Islet precursor cell (in vitro differentiated cells): ENCODE measurements at regions not wholly inside any gene's neighbourhood (a gene's known extent, or its start where the extent isn't known, plus 50 kb on each side); places are given as distances from the start of the nearest gene placed in this dataset.
"Not testable (repeated sequence)": the region's sequence is repeated elsewhere in the genome, so short reads cannot be mapped to it uniquely, and the experiment has no call there.

ENCODE experiments used
- DNase-seq: peaks from one replicate; pipeline ENCODE4 v3.0.0-alpha.2; 2018

DNA sequence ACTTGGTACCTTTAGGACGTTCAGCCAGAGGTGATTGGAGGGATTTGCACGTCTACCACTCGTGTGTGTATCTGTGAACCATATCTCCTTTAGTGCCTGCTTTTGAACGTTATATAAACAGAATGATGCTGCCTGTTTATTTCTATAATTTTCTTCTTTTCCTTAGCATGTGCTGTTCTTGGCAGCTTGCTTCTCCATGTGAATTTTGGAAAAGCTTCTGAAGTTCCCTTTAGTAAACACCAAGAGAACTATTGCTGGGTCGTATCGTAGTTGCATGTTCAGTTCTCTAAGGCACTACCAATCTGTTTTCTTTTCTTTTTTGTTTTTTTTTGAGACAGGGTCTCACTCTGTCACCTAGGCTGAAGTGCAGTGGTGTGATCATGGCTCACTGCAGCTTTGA, 73.8 kb upstream of the FANCC start:
- not testable (repeated sequence) for DNase-seq

DNA sequence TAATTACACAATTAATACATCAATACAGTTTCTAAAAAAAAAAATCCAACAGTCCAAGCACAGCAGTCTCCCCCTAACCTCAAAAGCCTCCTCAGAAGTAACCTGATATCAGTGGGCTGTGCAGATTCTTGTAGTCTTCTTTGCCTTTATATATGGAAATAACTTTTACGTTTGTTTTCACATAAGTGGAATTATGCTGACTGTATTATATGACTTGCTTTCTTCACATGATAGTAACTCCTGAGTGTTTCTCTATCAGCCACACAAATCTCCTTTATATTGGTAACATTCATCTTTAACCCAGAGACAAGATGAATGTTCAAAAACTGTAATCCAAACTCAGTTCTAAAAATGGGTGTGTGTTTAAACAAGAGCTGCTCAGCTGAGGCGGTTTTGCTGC, 71.9 kb upstream of the FANCC start:
- no peak for DNase-seq

DNA sequence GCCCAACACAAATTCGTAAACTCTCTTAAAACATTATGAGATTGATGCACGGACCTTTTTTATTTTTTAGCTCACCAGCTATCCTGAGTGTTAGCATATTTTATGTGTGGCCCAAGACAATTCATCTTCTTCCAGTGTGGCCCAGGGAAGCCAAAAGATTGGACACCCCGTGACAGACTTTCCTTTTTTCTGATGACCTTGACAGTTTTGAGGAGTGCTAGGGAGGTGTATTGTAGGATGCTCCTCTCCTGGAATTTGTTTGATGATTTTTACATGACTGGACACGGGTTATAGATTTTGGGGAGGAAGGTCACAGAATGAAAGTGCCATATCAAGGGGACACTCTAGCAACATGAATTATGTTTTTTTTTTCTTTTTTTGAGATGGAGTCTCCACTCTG, 69.3 kb upstream of the FANCC start:
- DNase-seq = no peak

DNA sequence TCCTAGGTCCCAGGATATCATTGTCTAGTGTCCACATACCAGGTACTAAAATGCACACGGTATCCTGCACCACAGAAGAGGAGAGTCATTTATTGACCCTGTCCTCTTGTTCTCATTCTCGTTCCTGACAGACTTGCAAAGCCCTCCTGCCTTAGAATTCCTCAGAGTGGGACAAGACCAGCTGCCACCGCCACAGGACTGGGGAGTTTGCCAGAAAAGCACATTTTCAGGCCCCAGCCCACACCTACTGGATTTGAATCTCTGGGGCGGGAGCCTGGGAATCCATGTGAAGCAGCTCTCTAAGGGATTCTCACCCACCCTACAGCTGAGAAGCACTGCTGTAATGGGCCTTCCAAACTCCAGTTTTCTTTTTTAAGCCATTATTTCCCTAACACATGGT, 68.0 kb upstream of the FANCC start:
- no peak for DNase-seq

DNA sequence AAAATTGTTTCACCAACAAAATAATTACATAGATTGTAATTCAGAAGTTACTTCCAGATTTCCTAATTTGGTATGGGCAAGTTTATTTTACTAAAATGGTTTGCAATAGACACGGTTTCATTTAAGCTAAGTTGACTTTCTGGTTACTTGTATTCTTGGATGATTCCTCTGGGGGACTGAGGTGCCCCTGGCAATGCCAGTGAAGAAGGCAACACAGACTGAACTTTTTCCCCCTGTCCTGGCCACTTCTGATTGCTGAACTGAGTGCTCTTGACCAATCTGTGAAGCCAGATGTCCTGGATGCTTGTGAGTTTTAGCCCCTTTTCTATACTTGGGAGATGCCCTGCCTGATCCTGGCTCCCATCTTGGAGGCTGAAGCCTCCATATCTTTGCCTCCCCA, 66.3 kb upstream of the FANCC start:
- no peak for DNase-seq

DNA sequence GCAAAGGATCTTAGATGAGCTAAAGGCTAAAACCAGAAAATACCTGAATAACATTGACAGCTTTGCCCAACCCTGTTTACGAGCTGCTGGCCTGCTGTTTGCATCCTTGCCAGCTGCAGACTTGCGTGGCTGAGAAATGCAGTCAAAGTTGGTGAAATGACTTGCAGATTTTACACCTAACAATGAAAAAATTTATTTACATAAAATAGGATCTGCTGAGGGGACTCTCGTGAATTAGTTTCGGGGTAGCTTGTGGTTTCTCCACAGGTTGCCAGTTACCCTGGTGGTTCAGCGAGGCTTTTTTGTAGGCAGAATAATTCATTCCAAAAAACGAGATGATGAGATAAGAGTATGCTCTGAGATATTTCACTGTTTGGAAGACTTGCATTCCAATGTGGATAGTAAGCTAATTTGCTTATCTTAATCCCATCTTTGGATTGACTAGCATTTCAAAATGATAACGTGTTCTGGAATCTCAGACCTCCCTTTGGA, 65.7 kb upstream of the FANCC start:
- peak; percentile 79 for DNase-seq

DNA sequence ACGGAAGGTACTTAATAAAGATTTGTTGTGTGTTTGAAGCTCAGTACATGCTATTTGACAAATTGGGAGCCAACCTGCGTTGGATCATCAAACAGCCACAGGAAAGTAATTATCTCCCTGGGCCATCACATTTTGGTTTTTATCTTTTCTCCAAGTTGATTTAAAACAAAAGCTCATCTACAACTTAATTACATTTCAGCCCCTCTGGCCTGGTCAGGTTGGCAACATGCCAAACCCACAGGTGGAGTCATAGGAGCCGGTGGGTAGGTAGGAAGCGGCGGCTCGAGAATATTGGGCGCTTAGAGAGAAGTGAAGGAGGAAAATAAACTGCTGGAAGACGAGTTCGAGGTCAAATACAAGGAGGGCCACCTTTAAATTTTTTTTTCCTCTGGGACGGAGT, 64.9 kb upstream of the FANCC start:
- DNase-seq = no peak

DNA sequence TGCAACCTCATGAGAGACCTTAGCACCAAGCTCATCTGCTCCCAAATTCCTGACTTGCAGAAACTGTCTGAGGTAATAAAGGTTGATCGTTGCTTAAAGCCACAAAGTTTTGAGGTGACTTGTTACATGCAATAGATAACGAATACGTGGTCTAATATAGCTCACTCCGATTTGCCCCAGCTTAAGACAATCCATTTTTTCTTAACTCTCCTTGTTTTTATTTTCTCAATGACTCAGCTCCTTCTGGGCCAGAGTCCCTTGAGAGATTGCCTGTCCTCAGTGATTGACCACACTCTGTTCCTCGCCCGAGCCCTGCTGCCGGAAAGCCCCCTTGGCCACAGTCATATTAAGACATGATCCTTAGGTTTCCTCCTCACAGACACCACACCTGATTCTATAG, 63.7 kb upstream of the FANCC start:
- peak; percentile 52 for DNase-seq

DNA sequence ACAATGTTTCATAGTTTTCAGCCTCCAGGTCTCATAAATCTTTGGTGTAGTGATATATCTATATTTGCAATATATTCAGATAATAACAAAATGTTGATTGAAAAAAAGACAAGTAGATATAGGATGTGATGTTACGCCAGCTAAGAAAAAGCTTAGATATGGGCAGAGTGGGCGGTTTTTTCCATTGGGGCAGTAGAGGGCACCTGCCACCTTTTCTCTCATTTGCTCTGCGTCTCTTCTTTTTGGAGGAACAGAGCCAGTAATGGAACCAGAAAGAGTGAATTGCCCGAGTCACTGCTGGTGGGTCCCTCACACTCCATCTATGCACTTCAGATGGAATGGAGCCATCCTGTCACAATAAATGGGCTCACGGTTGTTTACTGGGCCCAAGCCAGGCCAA, 62.1 kb upstream of the FANCC start:
- no peak for DNase-seq

DNA sequence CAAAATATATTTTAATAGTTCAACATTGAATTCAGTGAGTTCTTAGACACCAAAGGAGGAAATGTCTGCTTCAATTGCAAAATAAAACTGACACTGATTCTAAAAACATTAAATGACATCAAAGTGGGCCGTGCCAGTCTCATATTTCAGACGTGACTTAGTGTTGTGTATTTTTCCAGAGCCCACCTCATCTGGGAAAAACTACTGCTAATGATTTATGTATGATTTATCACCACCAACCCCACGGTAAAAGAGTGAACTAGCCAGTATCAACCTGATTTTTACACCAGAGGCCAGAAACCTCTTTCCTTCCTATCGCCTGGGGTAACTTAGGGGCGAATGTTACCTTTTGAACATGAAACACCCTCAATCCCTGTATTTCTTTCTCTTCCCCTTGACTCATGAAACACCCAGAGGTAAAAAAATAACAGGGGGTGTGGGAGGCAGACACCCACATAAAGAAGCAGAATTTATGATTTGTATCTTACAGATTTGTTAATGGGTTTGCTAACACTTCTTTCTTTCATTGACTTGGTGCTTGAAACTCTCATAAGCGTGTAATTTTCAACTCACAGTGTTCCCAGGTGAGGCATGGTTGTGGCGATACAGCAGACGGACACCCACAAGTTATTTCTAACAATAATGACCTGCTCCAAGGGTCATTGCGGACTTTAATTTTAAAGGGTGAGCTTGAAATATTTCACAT, 56.4 kb upstream of the FANCC start:
- no peak for DNase-seq

DNA sequence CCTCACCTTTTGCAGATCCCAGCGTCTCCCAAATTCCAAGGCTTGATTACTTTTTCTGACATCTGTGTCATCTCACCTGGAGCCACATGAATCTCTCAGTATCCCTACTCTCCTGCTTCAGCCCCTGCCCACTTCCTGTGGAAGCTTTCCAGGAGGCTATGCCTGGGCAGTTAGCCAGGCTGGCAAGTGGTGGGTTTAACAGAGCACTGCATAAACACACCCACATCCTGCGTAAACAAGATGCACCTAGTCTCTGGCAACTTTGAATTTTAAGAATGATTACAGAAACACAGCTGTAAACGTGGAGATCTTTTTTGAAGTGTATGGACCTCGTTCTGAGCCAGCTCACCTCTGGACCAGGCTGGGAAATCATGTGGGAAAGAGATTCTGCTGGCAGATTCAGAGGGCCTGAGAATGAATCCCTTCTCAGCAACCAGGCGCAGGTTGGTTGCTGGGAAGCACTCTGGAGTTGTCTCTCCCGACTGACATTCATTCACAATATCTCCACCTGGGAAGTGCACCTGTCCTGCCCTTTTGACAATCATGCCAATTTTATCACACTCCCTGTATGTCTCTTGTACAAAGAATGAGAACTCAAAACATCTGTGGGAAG, 55.7 kb upstream of the FANCC start:
- no peak for DNase-seq

DNA sequence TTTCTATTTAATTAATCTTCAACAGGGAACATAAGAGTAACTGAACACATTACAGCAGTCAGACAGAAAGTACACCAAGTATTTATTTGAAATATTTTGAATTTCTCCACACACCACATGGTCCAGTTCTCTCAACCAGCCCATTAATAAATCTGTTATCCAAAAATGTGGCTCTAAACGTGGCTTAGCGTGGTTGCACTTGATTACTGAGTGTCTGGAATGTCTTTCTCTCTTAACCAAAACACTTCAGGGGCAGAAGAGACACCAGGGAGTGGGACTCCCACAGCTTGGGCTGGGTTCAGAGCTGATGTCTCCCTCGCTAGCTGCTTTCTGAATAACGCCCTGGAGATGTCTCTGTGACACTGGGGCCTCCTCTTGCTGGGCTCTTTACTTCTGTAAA, 52.6 kb upstream of the FANCC start:
- DNase-seq = no peak

DNA sequence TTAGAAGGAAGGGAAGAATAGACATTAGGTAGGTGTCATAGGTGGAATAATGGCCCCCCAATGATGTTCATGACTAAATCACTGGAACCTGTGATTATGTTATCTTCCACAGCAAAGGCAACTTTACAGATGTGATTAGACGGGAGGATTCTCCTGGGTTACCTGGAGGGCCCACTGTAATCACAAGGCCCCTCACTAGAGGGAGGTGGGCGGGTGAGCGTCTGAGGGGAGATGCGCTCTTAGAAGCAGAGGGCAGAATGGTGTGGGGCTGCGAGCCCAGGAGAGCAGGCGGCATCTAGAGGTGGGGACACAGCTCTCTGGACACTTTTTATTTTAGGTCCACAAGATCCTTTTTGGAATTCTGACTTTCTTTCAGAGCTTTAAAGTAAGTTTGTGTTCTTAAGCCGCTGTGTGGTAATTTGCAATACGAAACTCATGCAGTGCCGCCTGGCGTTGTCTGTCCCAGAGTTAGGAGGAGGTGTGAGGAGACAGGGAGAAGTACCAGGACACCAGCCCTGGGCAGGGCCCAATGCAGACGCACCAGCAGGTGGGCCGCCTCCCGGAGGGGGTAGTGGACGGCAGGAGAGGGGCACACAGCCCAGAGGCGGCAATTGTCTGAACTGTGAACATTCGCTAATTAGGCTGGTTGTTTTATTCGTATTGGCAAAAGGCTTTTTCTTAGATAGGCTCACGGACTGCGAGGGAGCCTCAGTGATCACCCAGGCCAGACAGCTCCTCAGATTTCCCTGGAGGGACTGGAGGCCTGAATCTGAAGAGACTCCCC, 51.1 kb upstream of the FANCC start:
- DNase-seq = no peak
